ENCODE measurements at regions not wholly inside any gene's neighbourhood (a gene's known extent, or its start where the extent isn't known, plus 50 kb on each side); places are given as distances from the start of the nearest gene placed in this dataset.

- H3K4me1 ChIP-seq (ENCODE audit: control insufficient read depth, insufficient read depth, low read length), result no peaks in the 10 kb centered on the region
- DNase-seq (ENCODE audit: low read depth, low spot score) (no peak), ATAC-seq (no peak)
- ChIA-PET POLR2A (no interaction called here), CTCF (no interaction called here)
- H3K36me3 ChIP-seq (ENCODE audit: control insufficient read depth, insufficient read depth, low read length), result no peaks in the 10 kb centered on the region
- TF ChIP-seq CTCF (IDR thresholded peaks at IDR 0.05) (no peak), POLR2AphosphoS5 (IDR thresholded peaks at IDR 0.05; ENCODE audit: low read depth, low read length) (no peak), SIN3A (IDR thresholded peaks at IDR 0.05; ENCODE audit: borderline replicate concordance, insufficient read depth, low read depth, low read length) (no peak), REST (IDR thresholded peaks at IDR 0.05; ENCODE audit: insufficient read depth in 1 of 2, low read depth in 2 of 2, low read length in 1 of 2) (no peak), TCF7L2 (IDR thresholded peaks at IDR 0.05; ENCODE audit: low read depth, low read length) (no peak)
- no TSS peak for BruUV-seq (replicated peaks)
- no peak overlapping the region for H3K4me3 ChIP-seq (ENCODE audit: low read depth in 2 of 2, low read length in 2 of 2)
- in situ Hi-C loops (cut with HindIII; ENCODE audit: low pct_unique_long_range_greater_than_20kb, low sequenced_read_pairs), result no loop called here
- intact Hi-C loops (cut with micrococcal nuclease; ENCODE audit: unreplicated experiment), result no loop called here
- no peak overlapping the region for H3K27ac ChIP-seq (ENCODE audit: low read length)
- H3K27me3 ChIP-seq (ENCODE audit: control insufficient read depth, insufficient read depth, low read length), result no peaks in the 10 kb centered on the region
- H3K9me3 ChIP-seq (ENCODE audit: control insufficient read depth, insufficient read depth, low read depth, low read length), result no peaks in the 10 kb centered on the region
These were observed 112.6 kb upstream of the KCNJ15 start for GRCh38 chr21:38144193-38144592.

GRCh38 chr21:38145104-38145503, 111.7 kb upstream of the KCNJ15 start:
- no peaks in the 10 kb centered on the region for H3K27me3 ChIP-seq (ENCODE audit: control insufficient read depth, insufficient read depth, low read length)
- no TSS peak for BruUV-seq (replicated peaks)
- H3K4me3 ChIP-seq (ENCODE audit: low read depth in 2 of 2, low read length in 2 of 2), result no peak overlapping the region
- TF ChIP-seq REST (IDR thresholded peaks at IDR 0.05; ENCODE audit: insufficient read depth in 1 of 2, low read depth in 2 of 2, low read length in 1 of 2) (no peak), TCF7L2 (IDR thresholded peaks at IDR 0.05; ENCODE audit: low read depth, low read length) (no peak), SIN3A (IDR thresholded peaks at IDR 0.05; ENCODE audit: borderline replicate concordance, insufficient read depth, low read depth, low read length) (no peak), CTCF (IDR thresholded peaks at IDR 0.05) (no peak), POLR2AphosphoS5 (IDR thresholded peaks at IDR 0.05; ENCODE audit: low read depth, low read length) (no peak)
- DNase-seq (ENCODE audit: low read depth, low spot score) (no peak), ATAC-seq (no peak)
- H3K36me3 ChIP-seq (ENCODE audit: control insufficient read depth, insufficient read depth, low read length), result no peaks in the 10 kb centered on the region
- H3K9me3 ChIP-seq (ENCODE audit: control insufficient read depth, insufficient read depth, low read depth, low read length), result no peaks in the 10 kb centered on the region
- H3K4me1 ChIP-seq (ENCODE audit: control insufficient read depth, insufficient read depth, low read length), result no peaks in the 10 kb centered on the region
- H3K27ac ChIP-seq (ENCODE audit: low read length), result no peak overlapping the region
- intact Hi-C loops (cut with micrococcal nuclease; ENCODE audit: unreplicated experiment), result no loop called here
- ChIA-PET POLR2A (no interaction called here), CTCF (no interaction called here)
- in situ Hi-C loops (cut with HindIII; ENCODE audit: low pct_unique_long_range_greater_than_20kb, low sequenced_read_pairs), result no loop called here
